HPDE6-E6E7 (cell line): ENCODE measurements at regions not wholly inside any gene's neighbourhood (a gene's known extent, or its start where the extent isn't known, plus 50 kb on each side); places are given as distances from the start of the nearest gene placed in this dataset.
"Not testable (repeated sequence)": the region's sequence is repeated elsewhere in the genome, so short reads cannot be mapped to it uniquely, and the experiment has no call there.

ENCODE experiments used
- DNase-seq: peaks from one replicate; pipeline ENCODE4 v3.0.0; 2011; ENCODE audit warnings: missing footprints; ENCODE audit errors: extremely low spot score

DNA sequence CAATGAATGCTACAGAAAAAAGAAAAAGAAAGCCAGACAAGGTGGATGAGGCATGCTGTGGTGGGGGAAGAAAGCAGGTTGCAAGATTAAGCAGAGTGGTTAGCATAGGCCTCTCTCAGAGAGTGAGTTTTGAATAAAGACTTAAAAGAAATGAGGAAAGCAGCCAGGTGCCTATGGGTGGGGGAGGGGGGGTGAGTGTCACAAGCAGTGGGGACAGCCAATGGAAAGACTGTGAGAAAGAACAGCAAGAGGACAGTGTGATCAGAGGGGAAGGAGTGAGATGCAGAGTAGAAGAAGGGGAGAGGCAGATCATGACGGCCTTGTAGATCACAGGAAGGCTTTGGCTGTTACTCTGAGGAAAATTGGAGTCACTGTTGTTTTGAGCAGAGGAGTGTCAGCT lies 162.5 kb downstream of the SOX3 start:
- no peak for DNase-seq

DNA sequence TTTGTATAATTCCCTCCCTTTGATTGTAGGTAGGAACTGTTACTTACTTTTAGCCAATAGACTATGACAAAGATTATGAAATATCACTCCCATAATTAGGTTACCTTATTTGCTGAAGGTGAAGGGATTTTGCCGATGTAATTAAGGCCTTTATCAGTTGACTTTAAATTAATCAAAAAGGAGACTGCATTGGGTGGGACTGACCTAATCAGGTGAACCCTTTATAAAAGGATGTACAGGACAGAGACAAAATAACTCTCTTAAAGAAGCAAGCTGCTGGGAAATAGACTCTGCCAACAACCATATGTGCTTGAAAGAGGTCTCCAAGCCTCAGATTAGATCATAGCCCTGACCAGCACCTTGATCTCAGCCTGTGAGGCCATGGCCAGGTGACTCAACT lies 167.6 kb downstream of the SOX3 start:
- no peak for DNase-seq

DNA sequence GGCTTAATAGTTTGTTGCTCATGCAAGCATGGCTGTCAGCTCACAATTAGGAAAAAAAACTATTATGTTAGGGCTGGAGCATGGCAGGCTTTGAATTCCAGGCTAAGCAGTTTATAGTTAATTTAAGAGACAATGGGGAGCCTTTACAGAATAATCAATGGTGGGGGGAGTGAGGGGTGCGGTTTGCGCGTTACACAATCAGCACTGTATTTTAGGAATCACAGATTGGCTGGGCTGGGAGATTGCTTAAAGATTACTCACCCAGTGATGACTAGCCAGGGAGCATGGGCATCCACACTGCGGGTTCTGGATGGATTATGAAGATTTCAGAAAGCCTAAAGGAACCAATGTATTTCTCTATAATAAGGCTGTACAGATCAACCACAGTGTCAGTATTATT lies 186.6 kb downstream of the SOX3 start:
- peak; percentile 63 for DNase-seq

- DNase-seq = no peak
These were observed 187.4 kb downstream of the SOX3 start for GRCh38 chrX:140317462-140317861.

DNA sequence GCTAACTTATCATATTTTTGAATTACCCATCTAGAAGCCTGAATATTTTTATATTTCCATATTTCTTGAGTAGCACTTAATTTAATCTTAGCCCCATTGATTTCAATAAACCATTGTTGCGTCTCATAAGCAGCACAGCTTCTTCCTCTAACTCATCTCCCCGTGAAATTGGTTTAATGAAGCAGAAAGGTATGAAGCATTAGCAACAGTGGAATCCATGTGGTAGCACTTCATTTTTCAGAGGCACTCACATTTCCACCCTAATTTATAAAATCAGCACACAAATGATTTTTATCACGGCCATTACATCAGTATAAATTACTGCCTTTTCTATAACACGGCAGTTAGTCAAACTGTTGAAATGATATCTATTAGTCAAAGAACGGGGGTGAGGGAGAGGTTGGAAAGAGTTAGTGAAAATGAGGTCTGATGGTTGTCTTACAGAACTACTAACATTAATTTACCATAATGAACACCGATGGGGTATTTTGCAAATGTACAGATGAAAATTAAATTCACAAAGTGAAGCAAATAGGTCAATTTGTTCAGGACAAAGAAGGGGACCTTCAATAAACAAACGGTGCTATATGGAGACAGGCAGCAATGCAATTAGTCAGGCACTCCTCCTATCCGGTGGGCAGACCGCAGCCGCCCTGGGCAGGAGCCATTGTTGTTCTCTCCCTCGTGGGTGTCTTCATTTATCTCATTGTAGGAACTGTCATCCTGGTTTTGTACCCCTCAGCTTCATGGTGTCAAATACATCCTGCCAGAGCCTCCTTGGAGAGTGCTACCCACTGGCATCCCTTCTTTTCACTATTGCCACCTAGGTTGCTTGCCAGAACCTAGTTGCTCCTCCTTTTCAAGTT lies 205.7 kb downstream of the SOX3 start:
- no peak for DNase-seq

GRCh38 chrX:140297273-140297672 lies 207.6 kb downstream of the SOX3 start:
- DNase-seq = no peak

- DNase-seq = no peak
These were observed 211.9 kb downstream of the SOX3 start for GRCh38 chrX:140292961-140293360.

- DNase-seq = no peak
These were observed 212.7 kb downstream of the SOX3 start for GRCh38 chrX:140292188-140292587.

DNA sequence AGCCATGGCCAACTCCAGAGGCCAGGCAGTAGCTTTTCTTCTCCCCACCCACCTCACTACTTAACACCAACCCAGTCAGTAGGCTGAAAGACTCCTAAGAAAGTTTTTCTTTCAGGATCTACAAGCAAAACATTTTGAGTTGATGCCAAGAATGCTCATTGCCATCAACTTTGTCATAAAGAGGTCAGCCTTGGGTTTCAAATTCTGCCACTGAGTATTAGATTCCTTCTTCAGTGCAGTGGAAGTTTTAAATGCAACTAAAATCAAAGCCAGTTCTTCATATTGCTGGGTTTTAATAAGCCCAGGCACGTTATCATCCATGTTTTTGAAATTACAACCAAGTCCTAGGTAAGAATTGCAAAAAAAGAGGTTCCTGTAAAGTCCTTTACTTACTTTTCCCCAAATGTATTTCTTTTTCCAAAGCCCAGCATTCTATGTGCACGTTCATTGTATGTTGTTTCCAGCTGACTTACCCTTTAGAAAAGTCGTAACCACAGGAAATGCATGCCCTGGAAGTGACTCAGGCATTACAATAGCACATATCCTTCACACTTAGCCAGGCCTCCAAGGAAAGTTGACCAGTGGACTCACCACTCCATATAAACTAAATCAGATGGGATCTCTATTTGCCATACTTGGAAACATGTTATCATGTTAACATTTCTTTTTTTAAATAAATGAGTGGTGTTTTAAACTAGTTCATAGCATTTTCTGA lies 229.9 kb downstream of the SOX3 start:
- peak; percentile 60 for DNase-seq

DNA sequence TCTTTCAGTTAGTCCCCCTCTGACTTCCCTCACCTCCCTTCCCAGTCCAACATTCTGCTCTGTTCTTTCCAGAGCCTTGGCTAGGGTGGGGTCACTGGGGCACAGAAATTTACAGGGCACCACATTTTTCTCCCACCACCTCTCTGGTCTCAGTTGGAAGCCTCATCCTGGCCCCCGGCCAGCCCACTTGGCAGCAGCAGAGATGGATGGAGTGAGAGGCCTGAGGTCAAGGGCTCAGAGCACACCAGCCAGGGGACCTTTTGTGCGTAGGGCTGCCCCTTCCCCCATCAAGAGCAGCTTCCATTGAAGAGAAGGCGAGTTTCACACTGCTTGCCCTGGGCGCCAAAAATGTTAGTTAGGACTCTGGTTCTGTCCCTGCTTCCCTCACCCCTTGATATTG lies 230.9 kb downstream of the SOX3 start:
- no peak for DNase-seq

GRCh38 chrX:140250391-140250790 lies 254.5 kb downstream of the SOX3 start:
- DNase-seq = no peak

GRCh38 chrX:140249088-140249487 lies 255.8 kb downstream of the SOX3 start:
- DNase-seq = no peak

- DNase-seq = no peak
These were observed 263.9 kb upstream of the CXorf66 start for GRCh38 chrX:140229191-140229590.

DNA sequence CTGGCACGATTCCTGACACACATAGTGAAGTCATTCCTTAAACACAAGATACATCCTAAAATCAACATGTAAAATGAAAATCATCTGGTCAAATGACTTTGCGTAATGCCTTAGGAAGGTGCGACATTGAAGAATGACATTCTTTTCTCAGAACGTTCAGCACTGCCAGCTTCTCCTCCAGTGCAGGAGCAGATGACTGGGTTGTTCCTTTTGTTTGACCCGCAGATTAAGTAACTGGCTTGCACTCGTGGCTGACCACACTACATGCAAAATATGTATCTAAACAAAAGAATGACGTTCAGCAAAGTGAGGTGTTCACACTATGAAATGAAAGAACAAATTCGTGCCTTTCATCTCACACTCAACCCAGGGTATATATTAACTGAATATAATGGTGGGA lies 260.7 kb upstream of the CXorf66 start:
- DNase-seq = not testable (repeated sequence)

DNA sequence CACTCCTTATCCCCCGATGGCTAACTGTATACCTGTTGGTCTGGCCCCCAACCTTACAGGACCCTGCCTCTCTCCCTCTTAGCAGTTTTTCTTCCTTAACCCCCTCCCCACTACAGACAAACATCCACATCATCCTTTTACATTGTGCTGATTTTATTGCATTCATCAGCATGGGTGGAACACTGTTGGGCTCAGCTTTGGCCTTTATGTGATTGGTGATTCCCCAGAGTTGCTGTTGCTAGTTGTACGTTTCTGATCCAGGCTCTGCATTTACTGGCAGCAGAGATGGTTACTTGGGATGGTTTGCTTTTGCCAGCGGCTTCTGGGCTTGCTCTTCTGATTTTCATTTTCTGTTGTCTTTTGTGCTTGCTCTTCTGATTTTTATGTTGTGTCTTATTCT lies 250.6 kb upstream of the CXorf66 start:
- not testable (repeated sequence) for DNase-seq

DNA sequence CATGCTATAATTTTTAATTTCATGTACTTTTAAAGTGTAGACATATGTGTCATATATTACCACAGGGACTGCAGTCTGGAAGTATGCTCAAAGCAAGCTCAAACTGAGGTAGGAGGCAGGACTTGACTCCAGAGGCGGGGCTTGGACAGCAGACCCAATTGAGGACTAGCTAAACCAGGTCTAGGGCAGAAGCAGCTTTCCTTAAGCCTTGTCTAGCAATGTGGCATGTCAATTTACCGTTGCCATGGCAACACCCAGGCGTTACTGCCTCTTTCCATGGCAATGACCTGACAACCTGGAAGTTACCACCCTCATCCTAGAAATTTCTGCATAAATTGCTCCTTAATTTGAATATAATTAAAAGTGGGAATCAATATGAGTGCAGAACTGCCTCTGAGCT lies 249.2 kb upstream of the CXorf66 start:
- DNase-seq = not testable (repeated sequence)

DNA sequence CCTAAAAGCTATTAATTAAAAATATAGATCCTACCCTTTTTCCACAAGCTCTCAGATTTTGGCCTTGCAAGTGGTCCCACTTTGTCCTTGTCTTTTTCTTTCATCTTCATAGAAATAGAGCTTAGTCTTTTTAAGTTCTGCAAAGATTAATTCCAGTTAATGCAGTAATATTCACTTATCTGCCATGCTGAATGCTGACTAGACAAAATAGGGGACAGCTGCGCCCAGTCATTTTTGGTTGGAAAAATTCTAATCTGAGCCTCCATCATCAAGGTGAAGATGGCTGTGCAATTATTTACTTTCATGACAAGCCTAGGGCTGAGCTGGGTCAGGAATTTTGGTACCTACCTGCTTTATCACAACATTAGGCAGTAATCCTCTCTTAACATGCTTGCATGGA lies 241.3 kb upstream of the CXorf66 start:
- no peak for DNase-seq

DNA sequence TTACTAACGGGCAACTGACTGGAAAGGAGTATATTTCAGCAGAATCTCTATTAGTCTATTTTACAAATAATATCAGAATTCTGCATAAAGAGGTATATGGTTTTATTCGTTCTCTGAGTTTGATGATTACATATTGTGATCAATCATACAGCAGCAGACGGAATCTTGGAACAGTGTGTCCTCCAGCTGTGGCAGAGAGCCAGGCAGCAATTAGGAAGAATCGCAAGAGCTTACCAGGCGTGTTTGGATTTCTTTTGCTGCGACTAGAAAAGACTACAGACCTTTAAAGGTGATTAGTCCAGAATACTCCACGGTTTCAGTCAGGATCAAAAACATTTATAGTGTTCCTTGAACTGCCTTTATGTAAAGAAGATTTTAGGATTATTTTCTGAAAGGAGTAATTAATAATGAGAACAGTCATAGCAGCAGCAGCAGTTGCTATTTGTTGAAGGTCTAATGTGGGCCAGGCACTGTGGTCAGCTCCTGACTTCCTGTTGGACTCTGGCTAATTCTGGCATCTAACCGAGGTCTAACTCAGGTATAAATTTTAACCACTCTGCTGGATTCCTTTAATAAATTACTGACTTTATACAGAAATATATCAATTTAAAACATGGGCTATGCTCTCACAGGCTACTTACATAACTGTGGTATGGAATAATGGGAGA lies 225.3 kb upstream of the CXorf66 start:
- no peak for DNase-seq

GRCh38 chrX:140180585-140180984 lies 215.3 kb upstream of the CXorf66 start:
- DNase-seq = peak; percentile 26

GRCh38 chrX:140177821-140178220 lies 212.5 kb upstream of the CXorf66 start:
- no peak for DNase-seq

DNA sequence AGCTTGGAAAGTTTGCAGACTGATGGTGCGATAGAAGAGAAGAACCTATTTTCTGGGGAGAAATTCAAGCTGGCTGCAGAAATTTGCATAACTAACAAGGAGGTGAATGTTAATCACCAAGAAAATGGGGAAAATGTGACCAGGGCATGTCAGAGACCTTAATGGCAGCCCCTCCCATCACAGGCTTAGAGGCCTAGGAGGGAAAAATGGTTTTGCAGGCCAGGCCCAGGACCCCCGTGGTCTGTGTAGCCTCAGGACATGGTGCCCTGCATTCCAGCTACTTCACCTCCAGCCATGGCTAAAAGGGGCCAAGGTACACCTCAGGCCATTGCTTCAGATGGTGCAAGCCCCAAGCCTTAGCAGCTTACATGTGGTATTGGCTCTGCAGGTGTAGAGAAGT lies 207.1 kb upstream of the CXorf66 start:
- DNase-seq = no peak

DNA sequence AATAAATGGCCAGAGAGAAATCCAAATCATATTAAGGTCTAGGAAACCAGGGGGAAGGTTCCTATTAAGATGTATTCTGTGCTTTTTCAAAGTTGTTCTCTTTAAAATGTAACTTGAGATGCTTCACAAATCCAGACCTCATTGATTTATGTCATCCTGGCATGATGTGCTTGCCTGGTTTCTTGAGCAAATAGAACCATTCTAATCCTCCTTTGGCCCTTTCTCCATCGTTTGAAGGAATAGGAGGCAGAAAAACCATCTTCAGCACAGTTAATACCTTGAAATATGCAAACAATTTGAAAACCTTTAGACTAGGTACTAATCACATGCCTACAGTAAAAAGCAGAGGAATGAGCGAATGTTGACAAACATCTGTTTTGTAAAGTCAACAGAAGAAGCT lies 202.2 kb upstream of the CXorf66 start:
- DNase-seq = no peak

- DNase-seq = no peak
These were observed 200.5 kb upstream of the CXorf66 start for GRCh38 chrX:140165849-140166248.
